ENCODE measurements at regions not wholly inside any gene's neighbourhood (a gene's known extent, or its start where the extent isn't known, plus 50 kb on each side); places are given as distances from the start of the nearest gene placed in this dataset.

- no peak for TF ChIP-seq CTCF (IDR thresholded peaks at IDR 0.05)
- no peak for TF ChIP-seq POLR2A (IDR thresholded peaks at IDR 0.05; ENCODE audit: low read depth)
These were observed 120.6 kb upstream of the CCDC112 start for GRCh38 chr5:115417076-115417475.
